Osteoblast (primary cell): ENCODE measurements at regions not wholly inside any gene's neighbourhood (a gene's known extent, or its start where the extent isn't known, plus 50 kb on each side); places are given as distances from the start of the nearest gene placed in this dataset.

Experiments used
- DNase-seq: peaks from one replicate; pipeline ENCODE4 v3.0.0; 2011; ENCODE audit warnings: low spot score, mixed read lengths; ENCODE audit not compliant: insufficient read length; ENCODE audit errors: missing footprints
- H2AFZ ChIP-seq: 2 replicates; pipeline ENCODE4 v1.6.0; 2011; ENCODE audit warnings: mild to moderate bottlenecking, low read length
- H3K27ac ChIP-seq: 2 replicates; pipeline ENCODE4 v1.5.1; 2011; ENCODE audit warnings: mild to moderate bottlenecking, low read depth, low read length, moderate library complexity
- H3K27me3 ChIP-seq: 2 replicates; pipeline ENCODE4 v1.6.0; 2012; ENCODE audit warnings: mild to moderate bottlenecking, control low read depth, inconsistent platforms, low read length, moderate library complexity; ENCODE audit not compliant: insufficient read depth
- H3K36me3 ChIP-seq: 2 replicates; pipeline ENCODE4 v1.5.1; 2011; ENCODE audit warnings: mild to moderate bottlenecking, low read length, control low read depth, moderate library complexity; ENCODE audit not compliant: insufficient read depth
- H3K4me1 ChIP-seq: 2 replicates; pipeline ENCODE4 v1.5.1; 2011; ENCODE audit warnings: mild to moderate bottlenecking, low read length, control low read depth, moderate library complexity; ENCODE audit not compliant: insufficient read depth
- H3K4me2 ChIP-seq: 2 replicates; pipeline ENCODE4 v1.6.0; 2011; ENCODE audit warnings: mild to moderate bottlenecking, low read length; ENCODE audit not compliant: insufficient read depth
- H3K4me3 ChIP-seq: fragments of 200-600 bp; sonication (generic); 3 replicates; pipeline ENCODE4 v1.5.1; 2012; ENCODE audit warnings: mild to moderate bottlenecking, low read length, inconsistent platforms; ENCODE audit not compliant: insufficient read depth
- H3K79me2 ChIP-seq: 2 replicates; pipeline ENCODE4 v1.6.0; 2012; ENCODE audit warnings: mild to moderate bottlenecking, low read length, control low read depth, inconsistent platforms; ENCODE audit not compliant: insufficient read depth
- H3K9me3 ChIP-seq: 2 replicates; pipeline ENCODE4 v1.5.1; 2011; ENCODE audit warnings: low read depth, low read length, control low read depth
- H4K20me1 ChIP-seq: 2 replicates; pipeline ENCODE4 v1.6.0; 2012; ENCODE audit warnings: mild to moderate bottlenecking, low read length, control low read depth; ENCODE audit not compliant: insufficient read depth
- TF ChIP-seq, protein P1 (sequence below): IDR thresholded peaks from 2 replicates; pipeline ENCODE4 v1.5.1; 2011; ENCODE audit warnings: mild to moderate bottlenecking, low read depth, low read length, moderate library complexity; ENCODE audit errors: extremely low read depth

DNA sequence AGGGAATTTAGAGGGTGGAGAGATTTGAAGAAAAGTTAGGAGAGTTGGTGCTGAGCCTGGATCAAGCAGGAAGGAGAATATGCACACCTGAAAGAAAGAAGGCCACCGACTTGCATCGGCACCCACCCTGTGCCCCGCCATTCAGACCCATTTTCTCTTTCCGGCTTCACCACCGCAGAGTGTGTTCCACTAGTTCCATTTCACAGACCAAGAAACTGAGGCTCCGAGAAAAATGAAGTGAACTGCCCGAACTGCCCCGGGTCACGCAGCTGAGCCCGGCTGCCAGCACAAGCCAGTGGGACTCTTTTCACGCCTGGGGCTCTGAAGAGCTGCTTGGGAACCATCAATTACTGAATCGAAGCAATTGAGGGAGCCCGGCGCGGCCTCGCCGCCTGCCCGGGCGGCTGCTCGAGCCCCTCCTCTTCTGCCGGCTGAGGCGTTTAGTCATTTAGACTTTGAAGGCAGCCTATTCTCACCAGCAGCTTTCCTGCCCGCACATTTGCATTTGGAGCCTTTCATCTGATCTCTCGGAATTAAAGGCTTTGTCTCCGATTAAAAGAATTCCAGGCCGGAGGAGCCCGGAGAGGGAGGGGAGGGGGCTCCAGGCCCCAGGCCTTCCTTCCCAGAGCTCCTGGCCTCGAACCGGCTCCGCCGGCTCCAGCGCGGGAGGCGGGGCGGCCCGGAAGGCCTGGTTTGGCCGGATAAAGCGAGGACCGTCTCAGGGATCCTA, 140.2 kb upstream of the PJA1 start:
- peaks cover 4% of the 10 kb centered on the region for H4K20me1 ChIP-seq
- no peak overlapping the region for H2AFZ ChIP-seq
- no peaks in the 10 kb centered on the region for H3K36me3 ChIP-seq
- no peak overlapping the region for H3K27ac ChIP-seq
- TF ChIP-seq, protein P1, sequence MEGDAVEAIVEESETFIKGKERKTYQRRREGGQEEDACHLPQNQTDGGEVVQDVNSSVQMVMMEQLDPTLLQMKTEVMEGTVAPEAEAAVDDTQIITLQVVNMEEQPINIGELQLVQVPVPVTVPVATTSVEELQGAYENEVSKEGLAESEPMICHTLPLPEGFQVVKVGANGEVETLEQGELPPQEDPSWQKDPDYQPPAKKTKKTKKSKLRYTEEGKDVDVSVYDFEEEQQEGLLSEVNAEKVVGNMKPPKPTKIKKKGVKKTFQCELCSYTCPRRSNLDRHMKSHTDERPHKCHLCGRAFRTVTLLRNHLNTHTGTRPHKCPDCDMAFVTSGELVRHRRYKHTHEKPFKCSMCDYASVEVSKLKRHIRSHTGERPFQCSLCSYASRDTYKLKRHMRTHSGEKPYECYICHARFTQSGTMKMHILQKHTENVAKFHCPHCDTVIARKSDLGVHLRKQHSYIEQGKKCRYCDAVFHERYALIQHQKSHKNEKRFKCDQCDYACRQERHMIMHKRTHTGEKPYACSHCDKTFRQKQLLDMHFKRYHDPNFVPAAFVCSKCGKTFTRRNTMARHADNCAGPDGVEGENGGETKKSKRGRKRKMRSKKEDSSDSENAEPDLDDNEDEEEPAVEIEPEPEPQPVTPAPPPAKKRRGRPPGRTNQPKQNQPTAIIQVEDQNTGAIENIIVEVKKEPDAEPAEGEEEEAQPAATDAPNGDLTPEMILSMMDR = no peak
- H3K4me2 ChIP-seq = no peak overlapping the region
- no peak for DNase-seq
- no peaks in the 10 kb centered on the region for H3K79me2 ChIP-seq
- no peak overlapping the region for H3K4me3 ChIP-seq
- H3K4me1 ChIP-seq = no peaks in the 10 kb centered on the region
- H3K27me3 ChIP-seq = peaks cover 15% of the 10 kb centered on the region
- no peaks in the 10 kb centered on the region for H3K9me3 ChIP-seq

- no peaks in the 10 kb centered on the region for H3K9me3 ChIP-seq
- no peaks in the 10 kb centered on the region for H3K79me2 ChIP-seq
- no peak overlapping the region for H2AFZ ChIP-seq
- DNase-seq = no peak
- peaks cover 4% of the 10 kb centered on the region for H4K20me1 ChIP-seq
- peaks cover 18% of the 10 kb centered on the region for H3K27me3 ChIP-seq
- TF ChIP-seq, protein P1 = no peak
- no peaks in the 10 kb centered on the region for H3K4me1 ChIP-seq
- no peak overlapping the region for H3K4me2 ChIP-seq
- H3K4me3 ChIP-seq = no peak overlapping the region
- H3K27ac ChIP-seq = no peak overlapping the region
- no peaks in the 10 kb centered on the region for H3K36me3 ChIP-seq
Observed at GRCh38 chrX:69303231-69303630, 138.0 kb upstream of the PJA1 start.

DNA sequence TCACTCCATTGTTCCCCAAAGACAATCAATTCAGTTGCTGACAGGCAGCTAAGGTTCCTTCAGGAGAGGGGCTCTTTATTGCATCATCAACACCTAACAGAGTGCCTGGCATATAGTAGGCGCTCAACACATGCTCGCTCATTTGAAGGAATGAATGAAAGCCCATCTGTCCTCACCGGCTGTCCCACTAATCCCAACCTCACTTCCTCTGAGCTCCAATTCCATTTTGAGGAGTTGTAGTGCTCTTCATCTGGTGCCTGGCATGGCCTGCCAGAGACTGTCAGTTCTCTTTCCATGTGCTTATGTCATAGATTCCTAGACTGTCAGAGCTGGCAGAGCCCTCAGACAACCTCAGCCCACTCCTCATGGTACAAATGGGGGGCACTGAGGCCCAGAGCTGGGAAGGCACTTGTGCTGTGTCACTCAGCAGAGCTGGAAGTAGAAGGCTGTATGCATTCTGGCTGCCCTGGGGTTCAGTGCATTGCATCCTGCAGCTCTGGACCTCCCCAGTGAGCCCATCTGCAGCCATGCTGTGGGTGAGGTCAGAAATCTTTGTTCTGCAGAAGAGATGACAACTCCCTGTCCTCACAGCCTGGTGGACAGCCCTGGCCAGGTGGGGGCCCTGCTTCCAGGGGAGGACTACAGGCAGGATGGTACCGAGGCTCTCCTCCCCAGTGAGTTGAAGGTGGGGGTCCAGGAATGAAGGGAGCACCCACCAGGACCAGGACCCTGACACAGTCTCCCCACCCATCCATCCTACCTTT, 134.9 kb upstream of the PJA1 start:
- TF ChIP-seq, protein P1 = no peak
- no peaks in the 10 kb centered on the region for H3K4me1 ChIP-seq
- H2AFZ ChIP-seq = no peak overlapping the region
- H3K4me2 ChIP-seq = no peak overlapping the region
- peaks cover 4% of the 10 kb centered on the region for H4K20me1 ChIP-seq
- no peaks in the 10 kb centered on the region for H3K9me3 ChIP-seq
- no peak for DNase-seq
- no peaks in the 10 kb centered on the region for H3K79me2 ChIP-seq
- H3K27ac ChIP-seq = no peak overlapping the region
- H3K36me3 ChIP-seq = no peaks in the 10 kb centered on the region
- H3K4me3 ChIP-seq = no peak overlapping the region
- H3K27me3 ChIP-seq = peaks cover 18% of the 10 kb centered on the region

DNA sequence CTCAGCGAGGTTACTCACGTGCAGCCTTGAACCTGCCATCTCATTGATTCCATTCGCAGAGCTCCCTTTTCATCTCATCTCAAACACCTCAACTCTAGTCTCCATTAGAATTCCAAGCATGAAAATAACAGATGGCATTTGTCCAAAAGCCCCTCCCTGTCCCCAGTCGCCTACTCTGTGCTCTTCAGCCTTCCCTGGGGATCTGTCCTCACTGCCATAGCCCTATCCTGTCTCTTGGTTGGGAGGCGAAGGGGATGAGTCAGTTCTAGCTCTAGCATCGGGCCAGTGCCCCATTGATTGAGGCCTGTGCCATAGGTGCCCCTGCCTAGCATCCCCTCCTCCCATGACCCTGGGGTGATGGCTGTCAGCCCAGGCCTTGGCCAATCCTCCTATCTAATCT, 134.0 kb upstream of the PJA1 start:
- peaks cover 4% of the 10 kb centered on the region for H4K20me1 ChIP-seq
- H3K27me3 ChIP-seq = peaks cover 20% of the 10 kb centered on the region
- DNase-seq = no peak
- no peak overlapping the region for H3K4me2 ChIP-seq
- no peaks in the 10 kb centered on the region for H3K79me2 ChIP-seq
- H3K4me3 ChIP-seq = no peak overlapping the region
- TF ChIP-seq, protein P1 = no peak
- H3K9me3 ChIP-seq = no peaks in the 10 kb centered on the region
- no peak overlapping the region for H3K27ac ChIP-seq
- H2AFZ ChIP-seq = no peak overlapping the region
- H3K36me3 ChIP-seq = no peaks in the 10 kb centered on the region
- no peaks in the 10 kb centered on the region for H3K4me1 ChIP-seq
